Stimulated activated CD8-positive, alpha-beta memory T cell treated with anti-CD3 and anti-CD28 coated beads, Interleukin-4, amount 100 ng/mL, for 48 hours (primary cell): ENCODE measurements at regions not wholly inside any gene's neighbourhood (a gene's known extent, or its start where the extent isn't known, plus 50 kb on each side); places are given as distances from the start of the nearest gene placed in this dataset.
"Not testable (repeated sequence)": the region's sequence is repeated elsewhere in the genome, so short reads cannot be mapped to it uniquely, and the experiment has no call there.

Source experiments
- DNase-seq: peaks from one replicate; pipeline ENCODE4 v3.0.0-alpha.2; 2020

GRCh38 chr7:65145008-65145407 lies 138.5 kb upstream of the ERV3-1 start:
- not testable (repeated sequence) for DNase-seq

- not testable (repeated sequence) for DNase-seq
Measured at GRCh38 chr7:65144557-65144956, 138.1 kb upstream of the ERV3-1 start.

GRCh38 chr7:65144119-65144518 lies 137.6 kb upstream of the ERV3-1 start:
- not testable (repeated sequence) for DNase-seq

GRCh38 chr7:65141894-65142293 lies 135.4 kb upstream of the ERV3-1 start:
- not testable (repeated sequence) for DNase-seq

GRCh38 chr7:65141405-65141778 lies 134.9 kb upstream of the ERV3-1 start:
- not testable (repeated sequence) for DNase-seq

- DNase-seq = not testable (repeated sequence)
Measured at GRCh38 chr7:65140543-65141404, 134.3 kb upstream of the ERV3-1 start.

- not testable (repeated sequence) for DNase-seq
Measured at GRCh38 chr7:65136850-65137249, 130.4 kb upstream of the ERV3-1 start.

- not testable (repeated sequence) for DNase-seq
Measured at GRCh38 chr7:65133087-65133486, 126.6 kb upstream of the ERV3-1 start.

GRCh38 chr7:65132256-65132655 lies 125.8 kb upstream of the ERV3-1 start:
- DNase-seq = not testable (repeated sequence)

- not testable (repeated sequence) for DNase-seq
Measured at GRCh38 chr7:65127364-65127763, 120.9 kb upstream of the ERV3-1 start.

- DNase-seq = not testable (repeated sequence)
Measured at GRCh38 chr7:65124600-65124999, 118.1 kb upstream of the ERV3-1 start.

- DNase-seq = not testable (repeated sequence)
Measured at GRCh38 chr7:65105650-65106203, 99.2 kb upstream of the ERV3-1 start.

- not testable (repeated sequence) for DNase-seq
Measured at GRCh38 chr7:65100499-65100898, 94.0 kb upstream of the ERV3-1 start.

- not testable (repeated sequence) for DNase-seq
Measured at GRCh38 chr7:65081669-65082055, 75.2 kb upstream of the ERV3-1 start.

GRCh38 chr7:65080799-65081668 lies 74.5 kb upstream of the ERV3-1 start:
- peak; percentile 92 for DNase-seq

- DNase-seq = not testable (repeated sequence)
Measured at GRCh38 chr7:65074959-65075358, 68.5 kb upstream of the ERV3-1 start.

- not testable (repeated sequence) for DNase-seq
Measured at GRCh38 chr7:65073160-65073559, 66.7 kb upstream of the ERV3-1 start.

GRCh38 chr7:65071854-65072431 lies 65.5 kb upstream of the ERV3-1 start:
- not testable (repeated sequence) for DNase-seq

GRCh38 chr7:65069476-65069875 lies 63.0 kb upstream of the ERV3-1 start:
- DNase-seq = not testable (repeated sequence)

GRCh38 chr7:65062566-65062965 lies 56.1 kb upstream of the ERV3-1 start:
- DNase-seq = not testable (repeated sequence)

GRCh38 chr7:65059247-65059646 lies 52.8 kb upstream of the ERV3-1 start:
- not testable (repeated sequence) for DNase-seq
